Memory B cell (primary cell): ENCODE measurements at regions not wholly inside any gene's neighbourhood (a gene's known extent, or its start where the extent isn't known, plus 50 kb on each side); places are given as distances from the start of the nearest gene placed in this dataset.
"Not testable (repeated sequence)": the region's sequence is repeated elsewhere in the genome, so short reads cannot be mapped to it uniquely, and the experiment has no call there.

Experiments
- ATAC-seq: fragments of 150-1000 bp; cut with Tn5 transposase; 2 replicates; pipeline ENCODE4 v1.10.0; 2021; ENCODE audit warnings: low read depth, mild to moderate bottlenecking, moderate library complexity
- DNase-seq, 2 donors: peaks; one replicate each; pipeline ENCODE4 v3.0.0; 2022; ENCODE audit warnings: low spot score in 2 of 2
- H3K27ac Mint-ChIP-seq: one replicate; pipeline ENCODE4 v1.8.0; 2022; ENCODE audit warnings: mild to moderate bottlenecking, moderate library complexity, mixed read lengths
- H3K27me3 Mint-ChIP-seq: one replicate; pipeline ENCODE4 v1.8.0; 2022; ENCODE audit warnings: mixed read lengths
- H3K36me3 Mint-ChIP-seq: one replicate; pipeline ENCODE4 v1.8.0; 2022; ENCODE audit warnings: mild to moderate bottlenecking, mixed read lengths
- H3K4me1 Mint-ChIP-seq: one replicate; pipeline ENCODE4 v1.8.0; 2022; ENCODE audit warnings: mixed read lengths
- H3K4me3 Mint-ChIP-seq: one replicate; pipeline ENCODE4 v1.8.0; 2022; ENCODE audit warnings: mild to moderate bottlenecking, moderate library complexity, mixed read lengths
- H3K9me3 Mint-ChIP-seq: one replicate; pipeline ENCODE4 v1.8.0; 2022; ENCODE audit warnings: mixed read lengths

GRCh38 chr9:110077925-110078324 is 130.0 kb downstream of the C9orf152 start:
- Mint-ChIP-seq H3K27ac (peak overlapping the region; percentile 60), H3K4me1 (peaks cover 51% of the 10 kb centered on the region), H3K9me3 (no peaks in the 10 kb centered on the region), H3K27me3 (no peaks in the 10 kb centered on the region), H3K4me3 (no peak overlapping the region), H3K36me3 (peaks cover 9% of the 10 kb centered on the region)
- ATAC-seq = peak; percentile 42
- no peak for DNase-seq

- no peaks in the 10 kb centered on the region for H3K27me3 Mint-ChIP-seq
- no peaks in the 10 kb centered on the region for H3K9me3 Mint-ChIP-seq
- ATAC-seq (no peak), DNase-seq (no peak)
- peaks cover 54% of the 10 kb centered on the region for H3K4me1 Mint-ChIP-seq
- no peak overlapping the region for H3K4me3 Mint-ChIP-seq
- H3K36me3 Mint-ChIP-seq = peaks cover 14% of the 10 kb centered on the region
- peak overlapping the region; percentile 60 for H3K27ac Mint-ChIP-seq
These were observed 129.4 kb downstream of the C9orf152 start for GRCh38 chr9:110078604-110079003.

- Mint-ChIP-seq H3K36me3 (peaks cover 12% of the 10 kb centered on the region), H3K27ac (peak overlapping the region; percentile 94), H3K9me3 (no peaks in the 10 kb centered on the region), H3K4me1 (peaks cover 51% of the 10 kb centered on the region), H3K27me3 (no peaks in the 10 kb centered on the region), H3K4me3 (peak overlapping the region; percentile 65)
- ATAC-seq (peak; percentile 45), DNase-seq (no peak)
These were observed 126.6 kb downstream of the C9orf152 start for GRCh38 chr9:110081395-110081794.

GRCh38 chr9:110083866-110084265 is 124.1 kb downstream of the C9orf152 start:
- no peaks in the 10 kb centered on the region for H3K27me3 Mint-ChIP-seq
- no peaks in the 10 kb centered on the region for H3K9me3 Mint-ChIP-seq
- ATAC-seq (no peak), DNase-seq (no peak)
- H3K36me3 Mint-ChIP-seq = peaks cover 20% of the 10 kb centered on the region
- H3K4me3 Mint-ChIP-seq = no peak overlapping the region
- H3K4me1 Mint-ChIP-seq = peaks cover 52% of the 10 kb centered on the region
- peak overlapping the region; percentile 56 for H3K27ac Mint-ChIP-seq

GRCh38 chr9:110086537-110086936 is 121.4 kb downstream of the C9orf152 start:
- Mint-ChIP-seq H3K36me3 (peaks cover 24% of the 10 kb centered on the region), H3K9me3 (no peaks in the 10 kb centered on the region), H3K4me1 (peaks cover 55% of the 10 kb centered on the region), H3K4me3 (no peak overlapping the region), H3K27ac (no peak overlapping the region), H3K27me3 (no peaks in the 10 kb centered on the region)
- ATAC-seq (no peak), DNase-seq (no peak)

- peaks cover 49% of the 10 kb centered on the region for H3K4me1 Mint-ChIP-seq
- peak overlapping the region; percentile 37 for H3K27ac Mint-ChIP-seq
- H3K4me3 Mint-ChIP-seq = no peak overlapping the region
- no peaks in the 10 kb centered on the region for H3K9me3 Mint-ChIP-seq
- H3K36me3 Mint-ChIP-seq = peaks cover 22% of the 10 kb centered on the region
- DNase-seq (no peak), ATAC-seq (no peak)
- no peaks in the 10 kb centered on the region for H3K27me3 Mint-ChIP-seq
These were observed 120.4 kb downstream of the C9orf152 start for GRCh38 chr9:110087605-110088004.

- Mint-ChIP-seq H3K9me3 (no peaks in the 10 kb centered on the region), H3K27ac (peak overlapping the region; percentile 37), H3K27me3 (no peaks in the 10 kb centered on the region), H3K36me3 (peaks cover 21% of the 10 kb centered on the region), H3K4me1 (peaks cover 51% of the 10 kb centered on the region), H3K4me3 (no peak overlapping the region)
- no peak for DNase-seq
- peak; percentile 45 for ATAC-seq
These were observed 119.9 kb downstream of the C9orf152 start for GRCh38 chr9:110088099-110088498.

- Mint-ChIP-seq H3K4me1 (peaks cover 53% of the 10 kb centered on the region), H3K9me3 (no peaks in the 10 kb centered on the region), H3K27me3 (no peaks in the 10 kb centered on the region), H3K4me3 (peak overlapping the region; percentile 40), H3K27ac (peak overlapping the region; percentile 78), H3K36me3 (peaks cover 21% of the 10 kb centered on the region)
- no peak for DNase-seq
- no peak for ATAC-seq
These were observed 118.1 kb downstream of the C9orf152 start for GRCh38 chr9:110089681-110090370.

GRCh38 chr9:110092792-110093191 is 115.2 kb downstream of the C9orf152 start:
- H3K9me3 Mint-ChIP-seq = no peaks in the 10 kb centered on the region
- peak overlapping the region; percentile 90 for H3K27ac Mint-ChIP-seq
- H3K27me3 Mint-ChIP-seq = no peaks in the 10 kb centered on the region
- H3K4me1 Mint-ChIP-seq = peaks cover 50% of the 10 kb centered on the region
- ATAC-seq (no peak), DNase-seq (no peak)
- no peak overlapping the region for H3K4me3 Mint-ChIP-seq
- H3K36me3 Mint-ChIP-seq = peaks cover 12% of the 10 kb centered on the region

GRCh38 chr9:110093417-110093816 is 114.5 kb downstream of the C9orf152 start:
- Mint-ChIP-seq H3K36me3 (peaks cover 11% of the 10 kb centered on the region), H3K4me3 (no peak overlapping the region), H3K27ac (peak overlapping the region; percentile 90), H3K9me3 (no peaks in the 10 kb centered on the region), H3K4me1 (peaks cover 46% of the 10 kb centered on the region), H3K27me3 (no peaks in the 10 kb centered on the region)
- DNase-seq = no peak
- ATAC-seq = no peak

GRCh38 chr9:110093871-110094270 is 114.1 kb downstream of the C9orf152 start:
- Mint-ChIP-seq H3K27ac (peak overlapping the region; percentile 90), H3K4me3 (no peak overlapping the region), H3K9me3 (no peaks in the 10 kb centered on the region), H3K4me1 (peaks cover 50% of the 10 kb centered on the region), H3K36me3 (peaks cover 16% of the 10 kb centered on the region), H3K27me3 (no peaks in the 10 kb centered on the region)
- ATAC-seq (no peak), DNase-seq (no peak)

GRCh38 chr9:110095161-110095595 is 112.8 kb downstream of the C9orf152 start:
- no peak overlapping the region for H3K4me3 Mint-ChIP-seq

GRCh38 chr9:110095776-110096175 is 112.2 kb downstream of the C9orf152 start:
- Mint-ChIP-seq H3K27ac (peak overlapping the region; percentile 51), H3K36me3 (peaks cover 18% of the 10 kb centered on the region), H3K9me3 (no peaks in the 10 kb centered on the region), H3K4me3 (no peak overlapping the region), H3K27me3 (no peaks in the 10 kb centered on the region), H3K4me1 (peaks cover 54% of the 10 kb centered on the region)
- ATAC-seq = no peak
- no peak for DNase-seq

More at GRCh38 chr9:110095161-110095595, 112.8 kb downstream of the C9orf152 start:
- no peak for ATAC-seq
- peak overlapping the region; percentile 90 for H3K27ac Mint-ChIP-seq
- no peak for DNase-seq
- no peaks in the 10 kb centered on the region for H3K9me3 Mint-ChIP-seq
- peaks cover 18% of the 10 kb centered on the region for H3K36me3 Mint-ChIP-seq
- peaks cover 52% of the 10 kb centered on the region for H3K4me1 Mint-ChIP-seq
- no peaks in the 10 kb centered on the region for H3K27me3 Mint-ChIP-seq

GRCh38 chr9:110096674-110097073 is 111.3 kb downstream of the C9orf152 start:
- Mint-ChIP-seq H3K4me1 (peaks cover 57% of the 10 kb centered on the region), H3K36me3 (peaks cover 14% of the 10 kb centered on the region), H3K27ac (peak overlapping the region; percentile 51)
- not testable (repeated sequence) for ATAC-seq, DNase-seq, H3K9me3 Mint-ChIP-seq, H3K4me3 Mint-ChIP-seq, H3K27me3 Mint-ChIP-seq
